ENCODE measurements at regions not wholly inside any gene's neighbourhood (a gene's known extent, or its start where the extent isn't known, plus 50 kb on each side); places are given as distances from the start of the nearest gene placed in this dataset.

- TF ChIP-seq MAX (IDR thresholded peaks at IDR 0.05) (no peak), REST (IDR thresholded peaks at IDR 0.05; ENCODE audit: low read depth) (no peak), TAF1 (IDR thresholded peaks at IDR 0.05; ENCODE audit: low read depth) (no peak), CEBPB (IDR thresholded peaks at IDR 0.05) (no peak), USF1 (IDR thresholded peaks at IDR 0.05) (no peak), EP300 (IDR thresholded peaks at IDR 0.05; ENCODE audit: borderline replicate concordance) (no peak)
These were observed 88.0 kb downstream of the KBTBD2 start for GRCh38 chr7:32803406-32804141.
